HEK293T (cell line): ENCODE measurements at regions not wholly inside any gene's neighbourhood (a gene's known extent, or its start where the extent isn't known, plus 50 kb on each side); places are given as distances from the start of the nearest gene placed in this dataset.

ENCODE experiments used
- CTCF ChIA-PET: fragments of 350-600 bp; formaldehyde crosslinking; extraction: SDS; loops from one replicate; lab custom pipeline; 2021; ENCODE audit warnings: antibody characterized with exemption, inconsistent platforms; lab: Yijun Ruan, JAX
- POLR2A ChIA-PET: fragments of 350-600 bp; formaldehyde crosslinking; extraction: SDS; loops from one replicate; lab custom pipeline; 2020; ENCODE audit warnings: antibody characterized with exemption, inconsistent platforms; lab: Yijun Ruan, JAX
- DNase-seq: peaks from one replicate; pipeline ENCODE4 v3.0.0; 2012; ENCODE audit warnings: mixed read lengths; ENCODE audit errors: extremely low spot score
- ARNT ChIP-seq: fragments of 450-650 bp; IDR thresholded peaks from 2 replicates; pipeline ENCODE4 v1.6.1; 2017; ENCODE audit warnings: mild to moderate bottlenecking
- BHLHE40 ChIP-seq: fragments of 450-650 bp; IDR thresholded peaks from 2 replicates; pipeline ENCODE4 v1.6.1; 2016; ENCODE audit warnings: mild to moderate bottlenecking, moderate library complexity, borderline replicate concordance
- CTBP1 ChIP-seq: fragments of 450-650 bp; IDR thresholded peaks from 2 replicates; pipeline ENCODE4 v1.6.1; 2016; ENCODE audit warnings: borderline replicate concordance
- ELF4 ChIP-seq: fragments of 450-650 bp; IDR thresholded peaks from 2 replicates; pipeline ENCODE4 v1.6.1; 2017; ENCODE audit warnings: antibody characterized with exemption
- FOXA1 ChIP-seq: fragments of 450-650 bp; IDR thresholded peaks from 2 replicates; pipeline ENCODE4 v1.6.1; 2016; ENCODE audit warnings: mild to moderate bottlenecking
- FOXK2 ChIP-seq: fragments of 450-650 bp; IDR thresholded peaks from 2 replicates; pipeline ENCODE4 v1.6.1; 2016; ENCODE audit warnings: mild to moderate bottlenecking
- FOXM1 ChIP-seq: fragments of 450-650 bp; IDR thresholded peaks from 2 replicates; pipeline ENCODE4 v1.6.1; 2017; ENCODE audit warnings: mild to moderate bottlenecking, borderline replicate concordance
- HDGF ChIP-seq: fragments of 450-650 bp; IDR thresholded peaks from 2 replicates; pipeline ENCODE4 v1.6.1; 2017; ENCODE audit warnings: antibody characterized with exemption, borderline replicate concordance
- L3MBTL2 ChIP-seq: fragments of 450-650 bp; conservative IDR thresholded peaks from 2 replicates; pipeline ENCODE4 v1.6.1; 2016; ENCODE audit warnings: mild to moderate bottlenecking
- LEF1 ChIP-seq: fragments of 450-650 bp; IDR thresholded peaks from 2 replicates; pipeline ENCODE4 v1.6.1; 2017; ENCODE audit warnings: mild to moderate bottlenecking, borderline replicate concordance
- NFRKB ChIP-seq: fragments of 450-650 bp; IDR thresholded peaks from 2 replicates; pipeline ENCODE4 v1.6.1; 2016; ENCODE audit warnings: mild to moderate bottlenecking, moderate library complexity
- PKNOX1 ChIP-seq: fragments of 450-650 bp; IDR thresholded peaks from 2 replicates; pipeline ENCODE4 v1.6.1; 2016
- SP1 ChIP-seq: fragments of 450-650 bp; IDR thresholded peaks from 2 replicates; pipeline ENCODE4 v1.6.1; 2017
- SUZ12 ChIP-seq: fragments of 450-650 bp; IDR thresholded peaks from 2 replicates; pipeline ENCODE4 v1.6.1; 2016; ENCODE audit warnings: mild to moderate bottlenecking
- TARDBP ChIP-seq: fragments of 450-650 bp; IDR thresholded peaks from 2 replicates; pipeline ENCODE4 v1.6.1; 2016
- ZNF384 ChIP-seq: fragments of 450-650 bp; IDR thresholded peaks from 2 replicates; pipeline ENCODE4 v1.6.1; 2016

GRCh38 chr12:92554158-92555073, 148.4 kb upstream of the PLEKHG7 start:
- TF ChIP-seq TARDBP = no peak
- no peak for DNase-seq
- CTCF ChIA-PET = no interaction called here
- POLR2A ChIA-PET = no interaction called here

- ChIA-PET CTCF (no interaction called here), POLR2A (no interaction called here)
- TF ChIP-seq CTBP1 (no peak), ELF4 (no peak), PKNOX1 (no peak), TARDBP (no peak), SP1 (no peak), L3MBTL2 (no peak), SUZ12 (no peak), ZNF384 (no peak), FOXM1 (no peak), LEF1 (no peak), FOXA1 (no peak), BHLHE40 (no peak), ARNT (no peak), NFRKB (no peak), HDGF (no peak), FOXK2 (no peak)
- DNase-seq = no peak
These were observed 149.4 kb upstream of the PLEKHG7 start for GRCh38 chr12:92553389-92553788.

GRCh38 chr12:92552412-92553108, 150.2 kb upstream of the PLEKHG7 start:
- TF ChIP-seq BHLHE40 = no peak
- TF ChIP-seq SP1 = no peak
- no peak for TF ChIP-seq L3MBTL2
- TF ChIP-seq HDGF = no peak
- no peak for TF ChIP-seq FOXM1
- no peak for TF ChIP-seq TARDBP
- TF ChIP-seq FOXK2 = no peak
- no peak for TF ChIP-seq ARNT
- no peak for TF ChIP-seq ZNF384
- POLR2A ChIA-PET = no interaction called here
- CTCF ChIA-PET = no interaction called here
- DNase-seq = no peak

- CTCF ChIA-PET = no interaction called here
- TF ChIP-seq L3MBTL2 (no peak), CTBP1 (no peak), BHLHE40 (no peak), ZNF384 (no peak), ELF4 (no peak), ARNT (no peak), FOXA1 (no peak), LEF1 (no peak), HDGF (no peak), SUZ12 (no peak), SP1 (no peak), PKNOX1 (no peak)
- DNase-seq = no peak
- POLR2A ChIA-PET = no interaction called here
These were observed 150.9 kb upstream of the PLEKHG7 start for GRCh38 chr12:92551853-92552397.

- CTCF ChIA-PET = no interaction called here
- TF ChIP-seq NFRKB (no peak), SP1 (no peak), HDGF (no peak), L3MBTL2 (no peak), FOXM1 (no peak), TARDBP (no peak), ZNF384 (no peak), PKNOX1 (no peak), CTBP1 (no peak), FOXA1 (no peak), ELF4 (no peak), ARNT (no peak), FOXK2 (no peak), SUZ12 (no peak), BHLHE40 (no peak), LEF1 (no peak)
- POLR2A ChIA-PET = no interaction called here
- no peak for DNase-seq
These were observed 151.6 kb upstream of the PLEKHG7 start for GRCh38 chr12:92551210-92551609.

GRCh38 chr12:92550661-92551060, 152.1 kb upstream of the PLEKHG7 start:
- ChIA-PET POLR2A (no interaction called here), CTCF (no interaction called here)
- no peak for DNase-seq
- TF ChIP-seq TARDBP = no peak
- no peak for TF ChIP-seq L3MBTL2
- no peak for TF ChIP-seq SP1
- no peak for TF ChIP-seq ELF4
- TF ChIP-seq LEF1 = no peak
- TF ChIP-seq ARNT = no peak
- TF ChIP-seq ZNF384 = no peak
- TF ChIP-seq NFRKB = no peak
- TF ChIP-seq SUZ12 = no peak
- no peak for TF ChIP-seq BHLHE40
- no peak for TF ChIP-seq PKNOX1
- no peak for TF ChIP-seq HDGF
- no peak for TF ChIP-seq FOXM1
- TF ChIP-seq FOXK2 = no peak
- TF ChIP-seq FOXA1 = no peak
- TF ChIP-seq CTBP1 = no peak
